Panc1 (cell line): ENCODE measurements at regions not wholly inside any gene's neighbourhood (a gene's known extent, or its start where the extent isn't known, plus 50 kb on each side); places are given as distances from the start of the nearest gene placed in this dataset.
"Not testable (repeated sequence)": the region's sequence is repeated elsewhere in the genome, so short reads cannot be mapped to it uniquely, and the experiment has no call there.

Experiments used
- ATAC-seq: fragments of 200-7000 bp; cut with Tn5 transposase; 2 replicates; pipeline ENCODE4 v1.9.1; 2020; ENCODE audit warnings: mild to moderate bottlenecking, moderate library complexity
- BruUV-seq: library from RNA; stranded (reverse); fragments of 400-500 nt; replicated peaks from 2 replicates; lab custom pipeline; 2021; lab: Mats Ljungman, UMichigan
- CTCF ChIA-PET: fragments of 300-600 bp; sonication (Branson Sonifier 250); formaldehyde crosslinking; loops from one replicate; lab custom pipeline; 2022; ENCODE audit warnings: antibody characterized with exemption; lab: Charles Lee
- POLR2A ChIA-PET: fragments of 300-600 bp; sonication (Branson Sonifier 250); formaldehyde crosslinking; loops from one replicate; lab custom pipeline; 2022; ENCODE audit warnings: antibody characterized with exemption; lab: Charles Lee
- DNase-seq: peaks from one replicate; pipeline ENCODE4 v3.0.0-alpha.2; 2010; ENCODE audit warnings: low read depth, low spot score
- H3K27ac ChIP-seq: 2 replicates; pipeline ENCODE4 v1.5.1; 2011; ENCODE audit warnings: mild to moderate bottlenecking, low read length, inconsistent platforms
- H3K27me3 ChIP-seq: fragments of 200-500 bp; sonication (Bioruptor generic); 2 replicates; pipeline ENCODE4 v1.6.0; 2014; ENCODE audit warnings: low read length, inconsistent platforms; ENCODE audit not compliant: control insufficient read depth, insufficient read depth
- H3K36me3 ChIP-seq: fragments of 200-500 bp; sonication (Bioruptor generic); 2 replicates; pipeline ENCODE4 v1.5.1; 2014; ENCODE audit warnings: inconsistent platforms, mild to moderate bottlenecking, low read length, moderate library complexity; ENCODE audit not compliant: control insufficient read depth, insufficient read depth
- H3K4me1 ChIP-seq: 2 replicates; pipeline ENCODE4 v1.5.1; 2011; ENCODE audit warnings: inconsistent platforms, mild to moderate bottlenecking, low read length, moderate library complexity; ENCODE audit not compliant: control insufficient read depth, insufficient read depth
- H3K4me3 ChIP-seq, 2 experiments: 2 replicates each; pipeline ENCODE4 v1.5.1; 2011 to 2012; ENCODE audit warnings: low read depth in 2 of 2, low read length in 2 of 2, mild to moderate bottlenecking in 2 of 2, inconsistent platforms in 1 of 2, moderate library complexity in 1 of 2
- H3K9me3 ChIP-seq: fragments of 200-500 bp; sonication (Bioruptor generic); 2 replicates; pipeline ENCODE4 v1.5.1; 2014; ENCODE audit warnings: low read depth, mild to moderate bottlenecking, inconsistent platforms, low read length, moderate library complexity; ENCODE audit not compliant: control insufficient read depth, insufficient read depth
- CTCF ChIP-seq: fragments of 450-650 bp; IDR thresholded peaks from 2 replicates; pipeline ENCODE4 v1.5.1; 2017; ENCODE audit warnings: mild to moderate bottlenecking
- POLR2AphosphoS5 ChIP-seq: IDR thresholded peaks from 2 replicates; pipeline ENCODE4 v1.6.1; 2012; ENCODE audit warnings: mild to moderate bottlenecking, low read depth, low read length, moderate library complexity
- SIN3A ChIP-seq: IDR thresholded peaks from 2 replicates; pipeline ENCODE4 v1.6.1; 2012; ENCODE audit warnings: low read depth, mild to moderate bottlenecking, low read length, moderate library complexity, borderline replicate concordance; ENCODE audit not compliant: insufficient read depth
- TCF7L2 ChIP-seq: IDR thresholded peaks from 2 replicates; pipeline ENCODE4 v1.6.1; 2011; ENCODE audit warnings: mild to moderate bottlenecking, low read depth, low read length, inconsistent platforms
- in situ Hi-C: cut with HindIII; loops from 2 replicates; pipeline ENCODE4 v1.10.0; 2016; ENCODE audit warnings: low sequenced_read_pairs, low pct_unique_long_range_greater_than_20kb
- intact Hi-C: fragments of 100-400 bp; cut with micrococcal nuclease; formaldehyde crosslinking; loops from one replicate; pipeline ENCODE4 v1.10.0; 2022; ENCODE audit not compliant: unreplicated experiment
- TF ChIP-seq, protein P1 (sequence below), 2 experiments: IDR thresholded peaks; 2 replicates each; pipeline ENCODE4 v1.6.1; 2011 to 2012; ENCODE audit warnings: low read depth in 2 of 2, control low read depth in 1 of 2, low read length in 1 of 2, mild to moderate bottlenecking in 1 of 2, moderate library complexity in 1 of 2; ENCODE audit not compliant: insufficient read depth in 1 of 2

DNA sequence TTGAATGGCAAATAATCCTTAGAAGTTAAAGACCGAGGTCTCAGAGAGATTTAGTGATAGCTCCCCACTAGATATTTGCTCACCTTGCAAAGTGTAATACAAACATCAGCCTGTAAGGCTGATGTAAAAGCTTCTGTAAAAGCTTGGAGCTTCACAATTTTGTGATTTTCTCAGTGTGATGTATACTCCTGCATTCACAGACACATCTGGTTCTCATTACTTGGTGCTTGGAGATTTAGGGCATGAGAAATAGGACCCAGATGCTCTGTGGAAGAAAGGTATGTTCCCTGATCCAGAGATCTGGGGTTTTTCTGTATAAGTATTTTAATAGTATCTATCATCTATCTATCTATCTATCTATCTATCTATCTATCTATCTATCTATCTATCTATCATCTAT is 1664.3 kb downstream of the C4orf33 start:
- no TSS peak for BruUV-seq
- ChIA-PET POLR2A (no interaction called here), CTCF (no interaction called here)
- Histone ChIP-seq H3K27me3 (no peaks in the 10 kb centered on the region), H3K4me3 (no peak overlapping the region), H3K9me3 (no peaks in the 10 kb centered on the region), H3K36me3 (no peaks in the 10 kb centered on the region), H3K27ac (no peak overlapping the region), H3K4me1 (no peaks in the 10 kb centered on the region)
- no peak for TF ChIP-seq SIN3A
- TF ChIP-seq TCF7L2 = no peak
- TF ChIP-seq CTCF = no peak
- TF ChIP-seq, protein P1, sequence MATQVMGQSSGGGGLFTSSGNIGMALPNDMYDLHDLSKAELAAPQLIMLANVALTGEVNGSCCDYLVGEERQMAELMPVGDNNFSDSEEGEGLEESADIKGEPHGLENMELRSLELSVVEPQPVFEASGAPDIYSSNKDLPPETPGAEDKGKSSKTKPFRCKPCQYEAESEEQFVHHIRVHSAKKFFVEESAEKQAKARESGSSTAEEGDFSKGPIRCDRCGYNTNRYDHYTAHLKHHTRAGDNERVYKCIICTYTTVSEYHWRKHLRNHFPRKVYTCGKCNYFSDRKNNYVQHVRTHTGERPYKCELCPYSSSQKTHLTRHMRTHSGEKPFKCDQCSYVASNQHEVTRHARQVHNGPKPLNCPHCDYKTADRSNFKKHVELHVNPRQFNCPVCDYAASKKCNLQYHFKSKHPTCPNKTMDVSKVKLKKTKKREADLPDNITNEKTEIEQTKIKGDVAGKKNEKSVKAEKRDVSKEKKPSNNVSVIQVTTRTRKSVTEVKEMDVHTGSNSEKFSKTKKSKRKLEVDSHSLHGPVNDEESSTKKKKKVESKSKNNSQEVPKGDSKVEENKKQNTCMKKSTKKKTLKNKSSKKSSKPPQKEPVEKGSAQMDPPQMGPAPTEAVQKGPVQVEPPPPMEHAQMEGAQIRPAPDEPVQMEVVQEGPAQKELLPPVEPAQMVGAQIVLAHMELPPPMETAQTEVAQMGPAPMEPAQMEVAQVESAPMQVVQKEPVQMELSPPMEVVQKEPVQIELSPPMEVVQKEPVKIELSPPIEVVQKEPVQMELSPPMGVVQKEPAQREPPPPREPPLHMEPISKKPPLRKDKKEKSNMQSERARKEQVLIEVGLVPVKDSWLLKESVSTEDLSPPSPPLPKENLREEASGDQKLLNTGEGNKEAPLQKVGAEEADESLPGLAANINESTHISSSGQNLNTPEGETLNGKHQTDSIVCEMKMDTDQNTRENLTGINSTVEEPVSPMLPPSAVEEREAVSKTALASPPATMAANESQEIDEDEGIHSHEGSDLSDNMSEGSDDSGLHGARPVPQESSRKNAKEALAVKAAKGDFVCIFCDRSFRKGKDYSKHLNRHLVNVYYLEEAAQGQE (IDR thresholded peaks at IDR 0.05; ENCODE audit: insufficient read depth in 1 of 2, low read depth in 2 of 2, low read length in 1 of 2) = no peak
- TF ChIP-seq POLR2AphosphoS5 = no peak
- intact Hi-C loops (no loop called here), in situ Hi-C loops (no loop called here)
- no peak for ATAC-seq
- no peak for DNase-seq

- BruUV-seq, ATAC-seq, H3K4me1 ChIP-seq, H3K27ac ChIP-seq, in situ Hi-C loops, POLR2A ChIA-PET, H3K4me3 ChIP-seq, intact Hi-C loops, DNase-seq, H3K36me3 ChIP-seq, CTCF ChIA-PET, H3K27me3 ChIP-seq, H3K9me3 ChIP-seq: not testable (repeated sequence)
Observed at GRCh38 chr4:130767384-130767783, 1671.4 kb downstream of the C4orf33 start.

- H3K4me1 ChIP-seq, H3K9me3 ChIP-seq, in situ Hi-C loops, DNase-seq, H3K36me3 ChIP-seq, ATAC-seq, POLR2A ChIA-PET, H3K4me3 ChIP-seq, H3K27me3 ChIP-seq, H3K27ac ChIP-seq, intact Hi-C loops, CTCF ChIA-PET, BruUV-seq: not testable (repeated sequence)
Observed at GRCh38 chr4:130772966-130773365, 1677.0 kb downstream of the C4orf33 start.
